Heart right ventricle (tissue), 16 donors: ENCODE measurements at regions not wholly inside any gene's neighbourhood (a gene's known extent, or its start where the extent isn't known, plus 50 kb on each side); places are given as distances from the start of the nearest gene placed in this dataset.

ENCODE experiments used
- ATAC-seq, 8 donors: fragments of 200-7000 bp; cut with Tn5 transposase; one replicate each; pipeline ENCODE4 v1.9.1; 2020; ENCODE audit warnings: mild to moderate bottlenecking in 8 of 8, moderate library complexity in 8 of 8, moderate number of reproducible peaks in 1 of 8
- DNase-seq, 2 donors: peaks; one replicate each; pipeline ENCODE4 v3.0.0-alpha.2; 2020
- H3K27ac ChIP-seq, 10 donors: fragments of 200-600 bp; sonication (generic) in 2 of 10; one replicate each; pipeline versions ENCODE4 v1.5.0 to v1.8.0; 2020 to 2022; ENCODE audit warnings: mild to moderate bottlenecking in 3 of 10
- H3K27me3 ChIP-seq, 7 donors: fragments of 200-600 bp; one replicate each; pipeline ENCODE4 v1.8.0; 2021 to 2022; ENCODE audit warnings: mild to moderate bottlenecking in 2 of 7
- H3K36me3 ChIP-seq, 9 donors: fragments of 200-600 bp; sonication (generic) in 1 of 9; one replicate each; pipeline versions ENCODE4 v1.5.0 to v1.8.0; 2020 to 2022; ENCODE audit warnings: mild to moderate bottlenecking in 2 of 9
- H3K4me1 ChIP-seq, 9 donors: fragments of 200-600 bp; sonication (generic) in 1 of 9; one replicate each; pipeline versions ENCODE4 v1.5.0 to v1.8.0; 2020 to 2022; ENCODE audit warnings: mild to moderate bottlenecking in 4 of 9
- H3K4me3 ChIP-seq, 10 donors: fragments of 200-600 bp; sonication (generic) in 2 of 10; one replicate each; pipeline versions ENCODE4 v1.5.0 to v1.8.0; 2020 to 2022; ENCODE audit warnings: mild to moderate bottlenecking in 7 of 10, moderate library complexity in 2 of 10
- H3K9me3 ChIP-seq, 11 donors: fragments of 200-600 bp in 10 of 11; sonication (generic) in 2 of 11; one replicate each; pipeline versions ENCODE4 v1.5.0 to v1.8.0; 2013 to 2022; ENCODE audit warnings: mild to moderate bottlenecking in 2 of 11, control low read depth in 1 of 11, moderate library complexity in 1 of 11
- CTCF ChIP-seq, 9 donors: fragments of 200-600 bp; sonication (generic) in 2 of 9; IDR thresholded peaks; one replicate each; pipeline versions ENCODE4 v1.5.0 to v1.8.0; 2021 to 2022; ENCODE audit warnings: antibody characterized with exemption in 9 of 9, mild to moderate bottlenecking in 5 of 9, moderate library complexity in 1 of 9
- WGBS, 2 donors: extraction: QIAGEN DNeasy Blood & Tissue Kit; methylation state at CpG; one replicate each; pipeline ENCODE4 v1.1.7; 2013; ENCODE audit warnings: inconsistent platforms in 1 of 2; 5-methylcytosine and 5-hydroxymethylcytosine counted together
- intact Hi-C, 10 donors: fragments of 100-400 bp; cut with DNase I; formaldehyde crosslinking; loops; one replicate each; pipeline versions ENCODE4 v1.11.1 to v1.14.2; 2022
- donor health status: Arrhythmogenic right ventricular cardiomyopathy.
- donor health status: ischemic (EF 13 %, LVEDD 7.1; RV severe dilation, severe dysfunction).
- donor health status: healthy with polysubstance abuse.
- donor health status: DM: no; HTN: yes; CAD: no.
- donor health status: DM: no; HTN: no; CAD: no.
- donor health status: ischemic (EF 25% LVEDD 6.9; RV normal size, moderate dysfunction).
- donor health status: ischemic (EF 25% LVEDD 5.7; RV mildly dilated, moderate dysfunction).
- donor health status: healthy.
- donor health status: DM: yes; HTN: yes; CAD: no.
- donor health status: Ischemic cardiomyopathy.
- donor health status: ischemic (EF 35%, LVEDD 5.7; RV mildly dilated, moderate dysfunction).
- donor health status: nonischemic (EF 11% LVEDD 7.7; RV severe dilation, severe dysfunction).
- donor health status: DM: yes; HTN: yes; CAD: no.
- donor health status: PGD.
- donor health status: ischemic (EF 29% LVEDD 5.4; RV normal size, mild dysfunction).
- donor health status: nonischemic (EF 23%, LVEDD 6.1; RV moderate dilation, normal function).

- Histone ChIP-seq H3K27me3 (no peaks in the 10 kb centered on the region), H3K4me3 (no peak overlapping the region), H3K4me1 (no peaks in the 10 kb centered on the region), H3K27ac (no peak overlapping the region), H3K9me3 (peaks cover 0 to 44% (median 0%) of the 10 kb centered on the region in 11 donors), H3K36me3 (no peaks in the 10 kb centered on the region)
- DNase-seq = no peak
- intact Hi-C loops = no loop called here
- WGBS, 2 donors = 53 to 64% methylated on average over 2 of the region's 2 CpGs
- ATAC-seq = no peak
- no peak for TF ChIP-seq CTCF (IDR thresholded peaks at IDR 0.05)
Observed at GRCh38 chr2:153227981-153228380, 250.6 kb downstream of the RPRM start.

- 92 to 94% methylated on average over 27 of the region's 27 CpGs for WGBS, 2 donors
- ATAC-seq (no peak), DNase-seq (no peak)
- intact Hi-C loops = no loop called here
- Histone ChIP-seq H3K4me3 (no peak overlapping the region), H3K36me3 (no peaks in the 10 kb centered on the region), H3K9me3 (peaks cover 0 to 42% (median 0%) of the 10 kb centered on the region in 11 donors), H3K4me1 (no peaks in the 10 kb centered on the region), H3K27ac (no peak overlapping the region), H3K27me3 (no peaks in the 10 kb centered on the region)
- no peak for TF ChIP-seq CTCF (IDR thresholded peaks at IDR 0.05)
Observed at GRCh38 chr2:153222231-153223165, 256.1 kb downstream of the RPRM start.

- H3K27me3 ChIP-seq = no peaks in the 10 kb centered on the region
- H3K27ac ChIP-seq = no peak overlapping the region
- 94 to 95% methylated on average over 11 of the region's 11 CpGs for WGBS, 2 donors
- DNase-seq = no peak
- H3K9me3 ChIP-seq = peaks cover 0 to 42% (median 0%) of the 10 kb centered on the region in 11 donors
- TF ChIP-seq CTCF (IDR thresholded peaks at IDR 0.05) = no peak
- no peak overlapping the region for H3K4me3 ChIP-seq
- intact Hi-C loops = no loop called here
- no peak for ATAC-seq
- no peaks in the 10 kb centered on the region for H3K4me1 ChIP-seq
- no peaks in the 10 kb centered on the region for H3K36me3 ChIP-seq
Observed at GRCh38 chr2:153221506-153221905, 257.1 kb downstream of the RPRM start.

- H3K27me3 ChIP-seq = no peaks in the 10 kb centered on the region
- H3K36me3 ChIP-seq = no peaks in the 10 kb centered on the region
- H3K27ac ChIP-seq = no peak overlapping the region
- H3K9me3 ChIP-seq = peaks cover 0 to 39% (median 0%) of the 10 kb centered on the region in 11 donors
- TF ChIP-seq CTCF (IDR thresholded peaks at IDR 0.05) = no peak
- 85 to 86% methylated on average over 9 of the region's 9 CpGs for WGBS, 2 donors
- no peaks in the 10 kb centered on the region for H3K4me1 ChIP-seq
- intact Hi-C loops = no loop called here
- no peak for DNase-seq
- no peak for ATAC-seq
- no peak overlapping the region for H3K4me3 ChIP-seq
Observed at GRCh38 chr2:153221087-153221486, 257.5 kb downstream of the RPRM start.
